NCI-H1930 (cell line): ENCODE measurements at regions not wholly inside any gene's neighbourhood (a gene's known extent, or its start where the extent isn't known, plus 50 kb on each side); places are given as distances from the start of the nearest gene placed in this dataset.
"Not testable (repeated sequence)": the region's sequence is repeated elsewhere in the genome, so short reads cannot be mapped to it uniquely, and the experiment has no call there.

Source experiments
- DNase-seq, 2 experiments: peaks; one replicate each; lab custom pipeline; 2025; lab: John Stamatoyannopoulos, UW

DNA sequence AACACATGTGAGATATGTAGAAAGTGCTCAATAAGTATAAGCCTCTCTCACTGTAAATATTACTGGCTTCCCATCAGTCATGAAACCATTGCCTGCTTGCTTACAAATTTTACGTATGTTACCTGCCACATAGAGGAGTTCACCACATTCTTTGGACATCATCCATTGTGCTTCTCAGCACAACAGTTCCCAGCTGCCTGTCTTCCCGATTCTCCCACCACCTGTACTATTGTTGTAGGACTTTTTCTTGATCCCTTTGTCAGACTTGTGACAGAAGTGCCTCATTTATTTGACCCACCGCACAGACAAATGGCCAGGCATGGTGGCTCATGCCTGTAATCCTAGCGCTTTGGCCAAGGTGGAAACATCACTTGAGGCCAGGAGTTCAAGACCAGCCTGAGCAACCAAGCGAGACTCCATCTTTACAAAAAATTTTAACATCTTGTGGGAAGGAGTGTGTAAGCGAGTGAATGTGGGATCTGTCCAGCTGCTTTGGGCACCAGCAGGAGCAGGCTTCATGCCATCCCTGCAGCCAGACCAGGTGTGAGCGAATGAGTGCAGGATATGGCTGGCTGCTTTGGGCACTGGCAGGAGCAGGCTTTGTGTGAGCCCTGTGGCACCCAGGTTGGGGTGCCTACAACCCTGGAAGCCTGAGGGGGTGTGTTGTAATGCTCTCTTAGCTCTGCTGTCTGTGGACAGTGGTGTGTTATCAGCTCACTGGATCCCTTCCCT, 139.9 kb upstream of the ELL2 start:
- no peak for DNase-seq

DNA sequence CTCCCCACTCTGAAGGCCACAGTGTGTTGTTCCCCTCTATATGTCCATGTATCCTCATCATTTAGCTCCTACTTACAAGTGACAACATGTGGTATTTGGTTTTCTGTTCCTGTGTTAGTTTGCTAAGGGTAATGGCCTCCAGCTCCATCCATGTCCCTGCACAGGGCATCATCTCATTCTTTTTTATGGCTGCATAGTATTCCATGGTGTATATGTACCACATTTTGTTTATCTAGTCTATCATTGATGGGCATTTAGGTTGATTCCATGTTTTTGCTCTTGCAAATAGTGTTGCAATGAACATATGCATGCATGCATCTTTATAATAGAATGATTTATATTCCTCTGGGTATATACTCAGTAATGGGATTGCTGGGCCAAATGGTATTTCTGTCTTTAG, 135.8 kb upstream of the ELL2 start:
- DNase-seq, result not testable (repeated sequence)

DNA sequence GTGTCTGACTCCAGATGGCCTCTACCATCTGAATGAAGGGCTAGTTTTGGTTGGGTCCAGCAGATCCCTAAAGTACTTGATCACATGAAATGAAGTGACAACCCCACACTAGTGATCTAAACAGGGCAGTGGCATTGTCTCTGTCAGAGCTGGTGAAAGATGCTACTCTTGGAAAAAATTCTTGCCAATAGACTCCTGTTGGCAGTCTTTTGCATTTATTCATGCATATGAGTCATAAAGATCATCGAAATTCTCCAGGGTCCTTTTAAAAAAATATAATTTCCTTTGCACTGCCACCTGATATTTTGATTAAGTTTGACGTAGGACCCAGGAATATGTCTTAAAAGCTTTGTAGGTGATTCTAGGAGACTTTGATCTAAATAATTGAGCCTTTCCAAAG, 135.1 kb upstream of the ELL2 start:
- no peak for DNase-seq

DNA sequence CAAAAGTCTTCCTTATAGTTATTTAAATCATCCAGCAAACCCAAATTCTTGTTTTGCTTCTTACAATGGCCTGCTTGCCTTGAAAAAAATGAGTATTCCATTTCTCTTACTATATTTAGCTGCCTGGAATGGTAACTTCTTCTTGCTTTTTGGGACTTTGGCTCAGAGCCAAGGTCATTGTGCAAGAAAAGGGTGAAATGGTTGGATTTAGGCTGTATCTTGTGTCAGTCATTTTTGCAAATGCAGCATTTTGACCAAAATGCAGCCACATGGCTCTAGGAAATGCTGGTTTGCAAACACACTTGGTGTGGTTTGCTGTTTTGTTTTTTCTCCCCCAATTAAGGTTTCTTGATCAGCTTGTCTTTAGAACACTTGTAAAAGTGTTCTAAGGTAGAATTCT, 133.3 kb upstream of the ELL2 start:
- no peak for DNase-seq

GRCh38 chr5:96093890-96094381, 132.3 kb upstream of the ELL2 start:
- DNase-seq, result no peak

GRCh38 chr5:96093340-96093739, 131.7 kb upstream of the ELL2 start:
- DNase-seq, result no peak

GRCh38 chr5:96091874-96092273, 130.2 kb upstream of the ELL2 start:
- DNase-seq, result no peak

GRCh38 chr5:96090215-96090614, 128.6 kb upstream of the ELL2 start:
- no peak for DNase-seq

DNA sequence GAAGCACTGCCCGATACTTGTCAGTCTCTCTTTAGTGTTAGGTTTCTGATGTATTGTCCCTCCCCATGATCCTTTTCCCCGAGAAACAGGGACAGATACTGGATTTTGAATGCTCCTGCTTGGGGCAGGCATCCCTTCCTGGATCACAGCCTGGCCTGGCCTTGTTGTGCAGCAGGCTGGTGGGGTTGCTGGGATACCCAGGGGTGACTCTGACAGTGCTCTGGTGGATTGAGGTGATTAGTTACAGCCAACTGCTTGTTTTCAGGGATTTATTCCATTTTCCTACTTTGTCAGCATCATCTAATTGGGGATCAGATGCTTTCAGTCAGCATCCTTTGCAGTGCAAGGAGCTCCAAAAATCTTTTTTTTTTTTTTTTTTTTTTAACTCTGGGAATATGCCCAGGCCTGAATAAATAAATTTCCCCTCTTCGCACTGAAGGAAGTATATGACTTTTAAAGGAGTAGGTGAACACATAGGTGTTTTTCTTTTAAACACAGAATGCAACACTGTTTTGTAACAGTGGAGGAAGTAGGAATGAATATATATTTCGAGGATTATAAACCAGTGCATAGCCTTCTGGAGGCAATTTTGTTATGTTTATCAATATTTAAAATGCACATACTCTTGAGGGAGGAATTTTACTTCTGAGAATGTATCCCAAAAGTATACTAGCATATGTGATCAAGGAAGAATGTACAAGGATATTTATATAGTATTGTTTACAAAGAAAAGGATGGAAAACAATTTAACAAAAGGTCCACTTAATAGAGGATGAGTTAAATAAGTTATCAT, 127.3 kb upstream of the ELL2 start:
- no peak for DNase-seq

GRCh38 chr5:96087939-96088338, 126.3 kb upstream of the ELL2 start:
- no peak for DNase-seq

DNA sequence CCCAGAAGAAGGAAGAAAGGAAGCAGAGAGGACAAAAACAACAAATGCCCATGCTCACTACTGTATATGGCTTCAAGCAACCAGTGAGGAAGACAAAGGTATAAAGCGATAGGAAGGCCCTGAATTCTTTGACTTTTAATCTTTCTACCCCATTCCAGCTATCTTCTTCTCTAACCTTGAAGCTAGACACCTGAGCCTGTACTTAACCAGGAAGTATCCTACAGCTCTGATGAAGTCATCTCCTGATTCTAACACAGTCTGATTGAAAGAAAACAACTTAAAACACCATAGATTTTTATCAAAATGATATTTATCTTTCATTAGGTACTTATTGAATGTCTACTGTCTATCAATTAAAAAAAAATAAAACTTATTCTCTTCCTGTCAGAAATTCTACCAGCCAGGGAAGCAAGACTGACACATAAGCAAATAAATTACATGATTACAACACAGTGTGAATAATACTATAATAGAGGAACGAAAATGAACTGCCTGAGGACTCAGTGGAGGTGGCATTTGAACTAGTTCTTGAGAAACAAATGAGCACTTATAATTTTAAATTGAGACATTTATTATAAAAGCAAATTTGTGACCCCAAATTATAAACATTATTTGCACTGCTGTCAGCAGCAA, 123.3 kb upstream of the ELL2 start:
- DNase-seq, result no peak

GRCh38 chr5:96083361-96083881, 121.8 kb upstream of the ELL2 start:
- no peak for DNase-seq

DNA sequence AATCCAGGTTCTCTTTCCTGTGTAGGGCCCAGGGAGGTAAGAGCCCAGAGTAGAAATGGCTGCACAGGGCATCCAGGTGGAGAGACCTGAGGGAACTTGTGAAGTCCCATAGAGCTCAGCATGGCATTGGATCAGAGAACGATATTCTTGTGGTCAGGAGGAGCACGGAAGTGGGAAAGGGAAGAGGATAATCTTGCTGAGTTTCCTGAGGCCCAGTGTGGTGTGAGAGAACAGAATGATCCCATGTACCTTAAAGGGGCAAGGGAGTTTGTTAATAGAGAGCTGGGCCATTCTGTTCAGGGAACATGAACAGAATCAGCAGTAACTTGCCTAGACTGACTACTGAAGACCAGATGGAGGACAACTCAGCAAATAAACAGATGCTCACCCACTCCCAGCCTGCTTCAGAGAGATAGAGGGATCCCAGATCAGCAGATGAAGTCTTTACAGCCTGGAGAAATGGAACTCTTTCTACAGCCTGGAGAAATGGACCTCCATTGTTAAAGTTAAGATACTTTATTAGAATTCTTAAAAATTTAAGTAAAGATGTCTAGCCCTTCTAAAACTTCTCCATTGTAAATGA, 119.7 kb upstream of the ELL2 start:
- DNase-seq, result no peak

DNA sequence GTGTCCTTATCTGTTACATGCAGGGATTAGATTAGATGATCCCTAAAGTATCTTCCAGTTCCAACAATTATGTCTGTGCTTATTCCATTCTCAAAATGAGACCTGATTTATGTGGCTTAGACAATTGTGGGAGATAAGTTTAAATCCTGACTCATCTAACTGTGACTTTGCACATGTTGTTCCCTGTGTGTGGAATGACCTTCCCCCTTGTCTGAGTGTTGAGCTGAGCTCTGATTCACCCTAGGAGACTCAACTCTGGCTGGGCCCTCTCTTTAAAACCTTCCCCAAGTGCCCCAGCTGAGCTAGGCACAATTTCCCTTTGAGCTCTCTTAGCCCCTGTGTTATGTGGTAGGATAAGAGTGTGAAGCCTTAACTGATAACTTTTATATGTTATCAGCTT, 118.9 kb upstream of the ELL2 start:
- DNase-seq, result no peak

- DNase-seq, result no peak
These were observed 118.3 kb upstream of the ELL2 start for GRCh38 chr5:96079962-96080361.

DNA sequence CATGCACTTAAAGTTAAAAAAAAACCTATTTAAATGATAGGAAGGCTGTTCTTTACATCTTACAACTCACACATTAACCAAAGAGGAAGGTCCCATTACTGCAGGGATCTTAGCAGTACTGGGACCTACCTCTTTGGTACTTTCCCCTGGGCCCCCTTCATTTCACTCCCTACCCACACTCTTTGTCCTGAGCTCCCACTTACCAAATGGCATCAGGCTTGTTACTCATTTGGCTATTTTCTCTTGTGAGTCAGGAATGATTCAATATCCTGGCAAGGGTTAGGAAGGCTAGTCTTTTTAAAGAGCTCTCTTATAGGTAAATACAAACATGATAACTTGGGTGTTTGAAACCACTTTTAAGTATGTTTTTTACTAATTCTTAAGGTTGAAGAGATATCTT, 117.4 kb upstream of the ELL2 start:
- no peak for DNase-seq

DNA sequence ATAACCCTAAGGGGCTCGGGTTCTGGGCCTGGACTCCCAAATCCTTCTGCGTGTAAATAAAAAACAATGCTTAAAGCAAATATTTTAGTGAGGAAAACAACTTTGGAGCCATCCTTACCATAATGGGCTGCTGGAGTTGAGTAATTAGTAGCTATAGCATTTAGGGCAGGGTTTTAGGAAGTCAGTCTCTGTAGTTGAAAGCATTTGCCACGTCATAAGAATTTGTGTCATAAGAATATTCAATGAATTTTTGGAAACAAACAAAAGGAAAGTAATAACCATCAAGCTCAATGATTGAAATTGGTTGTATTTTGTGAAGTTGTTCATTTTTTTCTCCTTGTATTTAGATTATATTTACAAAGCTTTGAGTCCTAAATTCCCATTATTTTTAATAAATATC, 114.8 kb upstream of the ELL2 start:
- no peak for DNase-seq

DNA sequence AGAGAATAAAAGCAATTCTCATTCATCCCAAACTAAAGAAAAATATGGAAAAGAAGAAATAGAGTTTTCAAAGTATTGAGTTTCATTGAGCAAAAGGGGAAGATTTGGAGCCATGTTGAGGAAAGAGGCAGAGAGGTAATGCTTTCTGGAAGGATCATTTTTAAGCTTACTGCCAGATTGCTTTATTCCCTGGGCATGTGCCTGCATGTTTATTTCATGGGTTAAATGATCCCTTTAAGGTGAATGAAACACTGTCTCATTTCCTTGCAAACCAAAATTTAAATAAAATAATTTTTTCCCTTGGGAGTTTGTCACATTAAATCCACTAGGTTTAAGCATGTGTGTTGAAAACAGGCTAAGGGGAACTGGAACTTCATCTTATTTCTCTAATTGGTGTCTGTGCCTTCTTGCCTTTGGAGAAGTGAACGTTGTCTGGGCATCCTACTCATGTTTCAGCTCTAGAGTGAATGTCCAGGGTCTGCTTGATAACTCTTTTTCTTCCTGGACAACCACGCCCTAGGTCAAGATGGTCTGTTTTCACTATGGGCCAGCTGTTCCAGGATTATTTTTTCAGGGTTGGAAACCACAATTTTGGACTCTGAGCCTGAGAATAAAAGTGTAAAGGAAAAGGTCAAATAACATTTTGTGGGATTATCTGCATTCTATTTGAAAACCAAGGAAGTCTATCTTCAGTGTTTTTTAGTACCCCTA, 114.1 kb upstream of the ELL2 start:
- DNase-seq, result no peak

DNA sequence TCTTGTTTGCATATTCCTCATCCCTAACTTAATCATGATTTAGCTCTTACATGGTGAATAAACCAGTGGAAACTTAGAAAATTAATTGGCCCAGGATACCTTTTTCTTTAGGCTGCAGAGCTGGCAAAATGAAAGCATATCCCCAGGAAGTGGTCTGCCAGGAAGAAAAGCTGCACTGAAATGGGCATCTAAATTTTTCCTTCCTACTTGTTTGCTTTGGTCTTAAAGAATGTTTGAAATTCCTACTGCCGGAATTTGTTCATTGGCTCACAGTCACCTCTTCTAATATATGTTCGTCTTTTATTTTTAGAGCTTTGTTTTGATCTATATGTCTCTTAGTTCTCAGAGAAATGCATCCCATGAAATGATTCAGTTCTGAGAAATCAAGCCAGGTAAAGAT, 113.2 kb upstream of the ELL2 start:
- no peak for DNase-seq

- DNase-seq, result no peak
These were observed 112.8 kb upstream of the ELL2 start for GRCh38 chr5:96074460-96074859.

DNA sequence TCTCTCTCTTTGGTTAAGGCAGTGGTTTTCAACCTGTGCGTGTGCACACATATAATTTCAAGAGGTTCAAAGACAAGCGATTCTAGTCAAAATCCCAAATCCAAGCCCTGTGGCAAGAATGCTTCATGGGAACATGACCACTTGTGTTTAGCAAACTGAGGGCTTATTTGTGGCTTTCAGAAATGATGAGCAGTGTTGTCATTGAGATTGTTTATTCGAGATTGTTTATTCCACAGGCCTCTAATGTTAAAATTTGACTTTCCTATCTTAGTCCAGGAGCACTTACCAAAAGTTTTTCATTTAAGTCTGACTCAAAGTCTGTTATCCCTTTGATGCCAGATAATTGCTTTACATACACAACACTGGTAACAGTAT, 111.1 kb upstream of the ELL2 start:
- no peak for DNase-seq
